GM10248 (cell line): ENCODE measurements at regions not wholly inside any gene's neighbourhood (a gene's known extent, or its start where the extent isn't known, plus 50 kb on each side); places are given as distances from the start of the nearest gene placed in this dataset.

Experiments used
- CTCF ChIA-PET: fragments of 300-600 bp; sonication (Branson Sonifier 250); formaldehyde crosslinking; extraction: SDS; loops from one replicate; lab custom pipeline; 2021; ENCODE audit warnings: antibody characterized with exemption; lab: Yijun Ruan, JAX
- POLR2A ChIA-PET: fragments of 350-650 bp; sonication (Branson Sonifier 250); formaldehyde crosslinking; extraction: SDS; loops from one replicate; lab custom pipeline; 2020; ENCODE audit warnings: antibody characterized with exemption; lab: Yijun Ruan, JAX
- DNase-seq: peaks from one replicate; pipeline ENCODE4 v3.0.0; 2012; ENCODE audit errors: extremely low spot score
- CTCF ChIP-seq: IDR thresholded peaks from 2 replicates; pipeline ENCODE4 v1.5.1; 2012; ENCODE audit warnings: mild to moderate bottlenecking, low read depth; ENCODE audit errors: extremely low read depth, missing control alignments, control extremely low read depth

- no peak for DNase-seq
- POLR2A ChIA-PET: no interaction called here
- TF ChIP-seq CTCF: peak; percentile 52
- CTCF ChIA-PET: interaction anchor here (0.9 to 1.7 kb wide), 4 partner anchors 11 to 454 kb away, joined by 3 to 6 read pairs (median 4); no protein-coding TSS in a partner anchor
Observed at GRCh38 chr1:81305997-81306452, 494.7 kb upstream of the ADGRL2 start.

- TF ChIP-seq CTCF: no peak
- DNase-seq: no peak
- ChIA-PET POLR2A (no interaction called here), CTCF (no interaction called here)
Observed at GRCh38 chr1:81304187-81304586, 496.5 kb upstream of the ADGRL2 start.

- no peak for TF ChIP-seq CTCF
- no peak for DNase-seq
- CTCF ChIA-PET: no interaction called here
- POLR2A ChIA-PET: no interaction called here
Observed at GRCh38 chr1:81299892-81300291, 500.8 kb upstream of the ADGRL2 start.

- no peak for TF ChIP-seq CTCF
- ChIA-PET CTCF (interaction anchor here (1.2 kb wide), 1 partner anchor 11 kb away, joined by 3 read pairs; no protein-coding TSS in a partner anchor), POLR2A (no interaction called here)
- no peak for DNase-seq
Observed at GRCh38 chr1:81298266-81298665, 502.5 kb upstream of the ADGRL2 start.

- TF ChIP-seq CTCF: no peak
- ChIA-PET POLR2A (no interaction called here), CTCF (no interaction called here)
- no peak for DNase-seq
Observed at GRCh38 chr1:81296601-81297000, 504.1 kb upstream of the ADGRL2 start.

GRCh38 chr1:81290326-81290725 is 510.4 kb upstream of the ADGRL2 start:
- ChIA-PET CTCF (interaction anchor here (1.2 kb wide), 1 partner anchor 14 kb away, joined by 5 read pairs; no protein-coding TSS in a partner anchor), POLR2A (no interaction called here)
- no peak for TF ChIP-seq CTCF
- no peak for DNase-seq

GRCh38 chr1:81288689-81289088 is 512.0 kb upstream of the ADGRL2 start:
- CTCF ChIA-PET: interaction anchor here (1.1 to 2.3 kb wide), 2 partner anchors 13 to 18 kb away, joined by 3 to 6 read pairs; no protein-coding TSS in a partner anchor
- no peak for TF ChIP-seq CTCF
- POLR2A ChIA-PET: no interaction called here
- no peak for DNase-seq
